Stimulated activated CD8-positive, alpha-beta memory T cell treated with anti-CD3 and anti-CD28 coated beads, Interleukin-4, amount 100 ng/mL, for 1 hour (primary cell): ENCODE measurements at regions not wholly inside any gene's neighbourhood (a gene's known extent, or its start where the extent isn't known, plus 50 kb on each side); places are given as distances from the start of the nearest gene placed in this dataset.
"Not testable (repeated sequence)": the region's sequence is repeated elsewhere in the genome, so short reads cannot be mapped to it uniquely, and the experiment has no call there.

Experiments
- DNase-seq, 2 donors: peaks; one replicate each; pipeline ENCODE4 v3.0.0-alpha.2; 2020; ENCODE audit warnings: low read depth in 2 of 2, low spot score in 1 of 2

DNA sequence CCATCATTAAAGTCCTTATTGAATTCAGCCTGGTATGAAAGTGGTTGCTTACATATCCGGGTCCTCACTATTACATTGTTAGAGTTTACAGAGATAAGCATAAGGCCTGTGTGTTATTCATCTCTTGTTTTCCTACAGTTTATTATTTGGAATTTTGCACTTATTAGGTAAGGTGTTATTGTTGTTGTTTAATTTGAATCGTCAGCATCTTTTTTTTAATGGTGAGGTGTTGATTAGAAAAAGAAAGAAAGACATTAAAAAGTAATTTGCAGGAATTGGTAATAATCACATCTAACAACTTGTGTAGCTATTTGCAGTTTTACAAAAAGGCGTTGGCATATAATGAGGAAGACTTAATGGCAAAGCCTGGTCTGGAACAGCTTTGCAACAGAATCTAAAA lies 158.6 kb downstream of the SAMD5 start:
- no peak for DNase-seq

DNA sequence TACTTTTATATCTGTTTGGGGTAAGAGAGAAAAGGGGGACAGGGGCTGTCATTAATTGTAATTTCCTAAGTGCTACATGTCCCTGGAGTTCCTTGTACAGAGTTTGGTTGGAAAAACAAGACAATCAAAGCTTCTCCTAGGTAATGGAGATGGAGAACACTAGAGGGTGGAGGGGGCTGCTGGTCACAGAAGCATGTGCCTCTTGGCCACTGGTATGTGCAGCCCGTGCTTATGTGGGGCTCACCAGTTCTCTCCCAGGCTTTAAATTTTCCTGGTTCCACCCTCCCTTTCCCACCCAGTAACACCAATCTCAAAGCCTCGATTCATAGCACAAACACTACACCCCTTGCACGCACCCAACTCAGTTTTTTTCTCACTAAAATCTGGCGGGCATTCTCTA lies 165.6 kb downstream of the SAMD5 start:
- DNase-seq = no peak

- DNase-seq = no peak
Observed at GRCh38 chr6:147674794-147675193, 166.3 kb downstream of the SAMD5 start.

- DNase-seq = no peak
Observed at GRCh38 chr6:147675281-147675680, 166.8 kb downstream of the SAMD5 start.

GRCh38 chr6:147676495-147677199 lies 168.2 kb downstream of the SAMD5 start:
- DNase-seq = no peak

GRCh38 chr6:147677647-147678046 lies 169.2 kb downstream of the SAMD5 start:
- no peak for DNase-seq

- no peak for DNase-seq
Observed at GRCh38 chr6:147678253-147678652, 169.8 kb downstream of the SAMD5 start.

- no peak for DNase-seq
Observed at GRCh38 chr6:147684906-147685305, 176.4 kb downstream of the SAMD5 start.

DNA sequence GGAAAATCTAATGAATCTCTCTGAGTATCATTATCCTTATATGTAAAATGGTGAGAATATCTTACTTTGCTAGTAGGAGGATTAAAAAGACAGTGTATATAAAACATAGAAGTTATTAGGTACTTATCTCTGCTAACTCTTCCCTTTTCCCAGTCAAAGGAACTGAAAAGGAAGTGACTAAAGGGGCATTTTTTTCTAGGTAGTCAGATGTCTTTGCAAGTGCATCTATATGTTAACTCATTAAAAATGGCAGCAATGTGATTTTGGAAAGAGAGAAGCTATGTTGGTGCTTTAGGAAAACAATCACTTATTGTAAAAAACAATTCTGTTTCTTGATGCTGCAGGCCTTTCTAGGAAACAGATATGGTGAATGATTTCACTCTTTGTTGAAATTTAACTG lies 180.9 kb downstream of the SAMD5 start:
- DNase-seq = no peak

GRCh38 chr6:147691446-147691845 lies 183.0 kb downstream of the SAMD5 start:
- DNase-seq = no peak

DNA sequence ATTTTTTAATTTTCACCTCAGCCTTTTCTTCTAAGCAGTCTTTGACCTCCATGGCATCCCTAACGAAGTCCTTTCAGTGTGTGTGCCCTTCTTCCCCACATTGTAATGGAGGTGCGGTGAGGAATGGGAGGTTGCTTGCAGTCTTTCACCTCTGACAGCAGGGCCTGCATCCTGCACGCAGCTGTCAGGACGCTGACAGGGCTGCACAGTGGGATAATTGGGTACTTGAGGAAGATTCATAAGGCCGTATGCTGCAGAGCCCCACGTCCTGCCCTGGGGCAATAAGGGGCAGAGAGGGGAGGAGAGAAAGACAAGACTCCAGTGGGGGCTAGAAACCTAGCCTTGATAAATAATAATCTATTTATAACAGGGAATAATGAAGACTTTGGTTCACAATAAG lies 184.7 kb downstream of the SAMD5 start:
- no peak for DNase-seq

DNA sequence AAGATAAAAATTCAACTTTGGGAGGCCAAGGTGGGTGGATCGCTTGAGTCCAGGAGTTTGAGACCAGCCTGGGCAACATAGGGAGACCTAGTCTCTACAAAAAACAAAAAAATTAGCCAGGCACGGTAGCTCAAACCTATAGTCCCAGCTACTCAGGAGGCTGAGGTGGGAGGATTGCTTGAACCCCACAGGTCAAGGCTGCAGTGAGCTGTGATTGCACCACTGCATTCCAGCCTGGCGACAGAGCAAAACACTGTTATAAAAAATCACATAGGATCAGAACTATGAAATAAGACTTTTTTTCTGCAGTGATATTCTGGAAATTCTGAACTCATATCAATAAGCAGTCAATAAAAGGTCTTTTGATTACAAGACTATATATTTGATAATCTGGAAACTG lies 186.1 kb downstream of the SAMD5 start:
- DNase-seq = not testable (repeated sequence)

- DNase-seq = no peak
Observed at GRCh38 chr6:147695819-147696218, 187.3 kb downstream of the SAMD5 start.

DNA sequence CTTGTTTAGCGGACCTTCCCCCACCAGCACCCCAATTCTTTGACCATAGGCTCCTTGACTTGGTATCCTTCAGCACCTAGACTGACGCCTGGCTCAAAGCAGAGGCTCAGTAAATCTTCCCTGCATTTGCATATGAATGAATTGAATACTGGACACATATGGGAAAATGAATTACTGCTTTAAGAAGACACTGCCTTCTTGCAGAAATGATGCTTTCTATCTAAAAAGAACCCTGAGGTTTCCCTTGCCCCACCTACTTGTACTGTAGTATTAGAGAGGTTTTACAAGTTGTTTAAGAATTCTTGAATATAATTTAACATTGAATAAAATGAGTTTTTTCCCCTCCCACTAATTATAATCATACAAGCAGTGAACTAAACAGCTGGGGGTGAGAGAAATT lies 190.7 kb downstream of the SAMD5 start:
- no peak for DNase-seq

DNA sequence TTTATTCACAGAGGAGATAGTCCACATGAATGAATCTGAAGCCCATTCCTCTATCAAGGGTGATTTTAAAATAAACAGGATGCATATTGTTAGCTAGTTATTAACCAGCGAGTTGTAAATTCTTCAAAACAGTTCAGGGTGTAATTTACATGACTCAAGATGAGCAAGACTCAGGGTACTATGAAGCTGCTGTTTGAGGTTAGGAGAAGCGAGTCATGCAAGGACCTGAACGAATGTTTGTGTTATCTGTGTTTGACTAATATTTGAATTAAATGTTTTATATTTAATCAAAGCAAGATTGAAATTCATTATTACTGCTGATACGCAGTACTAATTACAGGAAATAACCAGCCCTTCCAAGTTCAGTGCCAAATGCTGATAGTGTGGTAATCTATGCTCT lies 191.1 kb downstream of the SAMD5 start:
- DNase-seq = no peak

- DNase-seq = no peak
Observed at GRCh38 chr6:147700436-147701209, 192.1 kb downstream of the SAMD5 start.

DNA sequence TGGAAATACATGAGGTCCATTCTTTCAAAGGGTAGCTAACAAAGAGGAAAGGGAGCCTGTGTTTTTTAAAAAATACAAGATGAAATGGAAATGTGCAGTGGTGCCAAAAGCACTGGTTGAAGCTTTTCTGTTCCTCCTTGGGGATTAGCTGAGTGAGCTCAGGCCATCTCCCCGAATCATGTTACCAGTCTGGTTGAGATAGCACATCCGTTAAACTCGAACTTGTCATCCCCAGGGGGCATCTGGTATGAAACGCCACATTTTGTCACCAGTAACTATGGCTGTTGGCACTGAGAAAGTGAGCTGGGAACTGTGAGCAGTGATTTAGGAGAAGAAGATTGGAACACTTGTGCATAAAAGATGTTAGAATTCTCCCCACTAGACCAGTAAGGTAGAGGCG lies 196.2 kb downstream of the SAMD5 start:
- DNase-seq = no peak

GRCh38 chr6:147707524-147707923 lies 199.0 kb downstream of the SAMD5 start:
- DNase-seq = no peak

DNA sequence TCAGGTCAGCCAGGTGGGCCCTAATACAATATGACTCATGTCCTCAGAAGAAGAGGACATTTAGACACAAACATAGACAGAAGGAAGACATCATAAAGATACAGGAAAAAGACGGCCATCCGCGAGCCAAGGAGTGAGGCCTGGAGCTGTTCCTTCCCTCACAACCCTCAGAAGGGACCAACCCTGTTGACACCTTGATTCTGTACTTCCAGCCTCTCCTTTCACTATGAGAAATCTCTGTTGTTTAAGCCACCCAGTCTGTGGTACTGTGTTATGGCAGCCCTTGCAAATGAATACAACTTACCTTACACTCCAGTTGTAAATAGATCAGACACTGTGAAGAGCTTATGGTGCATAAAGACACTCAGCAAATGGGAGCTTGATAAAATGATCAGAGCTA lies 199.7 kb downstream of the SAMD5 start:
- DNase-seq = no peak

- no peak for DNase-seq
Observed at GRCh38 chr6:147709396-147710272, 201.1 kb downstream of the SAMD5 start.

DNA sequence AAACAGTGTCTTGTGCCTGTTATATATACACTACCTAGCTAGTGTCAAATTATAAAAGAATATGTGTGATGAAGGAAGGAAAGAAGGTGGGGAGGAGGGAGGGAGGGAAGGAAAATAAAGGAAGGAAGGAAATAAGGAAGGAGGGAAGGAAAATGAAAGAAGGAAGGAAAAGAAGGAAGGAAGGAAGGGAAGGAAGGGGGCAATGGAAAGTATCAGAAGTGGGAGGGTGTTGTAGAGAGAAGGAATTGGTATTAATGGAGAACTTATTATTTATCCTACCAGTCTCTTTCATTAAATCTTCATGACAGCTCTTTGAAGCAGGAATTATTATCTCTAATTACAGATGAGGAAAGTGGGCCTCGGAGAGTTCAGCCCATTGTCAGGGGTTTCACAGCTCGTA lies 202.4 kb downstream of the SAMD5 start:
- DNase-seq = no peak

DNA sequence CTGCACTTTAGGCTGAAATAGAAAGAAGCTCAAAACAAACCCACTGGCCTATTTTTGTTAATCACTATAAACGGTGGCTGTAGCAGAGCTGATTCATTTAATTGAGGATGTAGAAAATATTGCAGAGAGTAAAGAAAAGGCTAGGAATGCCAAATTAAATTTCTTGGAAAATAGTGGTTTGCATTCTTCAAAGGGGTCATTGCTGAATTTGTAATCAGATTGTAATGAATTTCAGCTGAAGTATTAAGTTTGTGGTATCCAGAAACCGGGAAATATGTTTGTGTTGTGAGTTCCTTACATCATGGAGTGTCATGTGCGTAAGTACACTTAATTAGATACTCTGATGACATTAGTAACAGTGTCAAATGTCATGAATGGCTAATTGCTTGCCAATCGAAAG lies 203.0 kb downstream of the SAMD5 start:
- no peak for DNase-seq
